AG09319 (cell line): ENCODE measurements at regions not wholly inside any gene's neighbourhood (a gene's known extent, or its start where the extent isn't known, plus 50 kb on each side); places are given as distances from the start of the nearest gene placed in this dataset.
A peak's percentile ranks its signal among the peaks of the same experiment; 100 is the strongest.

Experiments used
- DNase-seq: peaks from one replicate; pipeline ENCODE4 v3.0.0-alpha.2; 2010; ENCODE audit warnings: low read depth; ENCODE audit errors: extremely low read depth
- CTCF ChIP-seq: IDR thresholded peaks from 2 replicates; pipeline ENCODE4 v1.5.1; 2011; ENCODE audit warnings: low read depth, mild to moderate bottlenecking, inconsistent platforms, low read length, moderate library complexity

DNA sequence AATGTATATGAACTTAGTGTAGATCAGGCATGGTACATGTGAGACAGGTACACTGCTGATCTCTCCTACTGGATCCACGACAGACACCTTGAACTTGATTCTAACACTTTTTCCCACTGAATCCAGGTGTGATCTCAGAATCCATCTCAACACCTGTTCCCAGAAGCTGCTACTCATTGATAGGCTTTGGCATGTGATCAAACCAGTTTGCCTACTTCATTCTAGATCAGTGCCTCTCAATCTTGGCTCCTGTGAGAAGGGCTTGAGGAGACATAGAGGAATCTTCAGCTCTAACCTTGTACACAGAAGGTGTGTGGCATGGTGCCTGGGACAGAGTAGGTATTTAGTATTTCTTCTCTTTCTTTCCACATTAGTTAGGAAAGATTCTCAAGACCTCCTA, 212.3 kb upstream of the ATP5MC3 start:
- TF ChIP-seq CTCF, result no peak
- no peak for DNase-seq

- TF ChIP-seq CTCF, result no peak
- no peak for DNase-seq
Observed at GRCh38 chr2:175383286-175383685, 201.8 kb upstream of the ATP5MC3 start.

GRCh38 chr2:175373729-175374128, 192.2 kb upstream of the ATP5MC3 start:
- no peak for TF ChIP-seq CTCF
- DNase-seq, result no peak

- no peak for TF ChIP-seq CTCF
- DNase-seq, result peak; percentile 15
Observed at GRCh38 chr2:175372704-175373701, 191.5 kb upstream of the ATP5MC3 start.

- no peak for DNase-seq
- no peak for TF ChIP-seq CTCF
Observed at GRCh38 chr2:175371378-175371777, 189.9 kb upstream of the ATP5MC3 start.

- peak; percentile 86 for TF ChIP-seq CTCF
- DNase-seq, result peak; percentile 27
Observed at GRCh38 chr2:175366815-175367214, 185.3 kb upstream of the ATP5MC3 start.

DNA sequence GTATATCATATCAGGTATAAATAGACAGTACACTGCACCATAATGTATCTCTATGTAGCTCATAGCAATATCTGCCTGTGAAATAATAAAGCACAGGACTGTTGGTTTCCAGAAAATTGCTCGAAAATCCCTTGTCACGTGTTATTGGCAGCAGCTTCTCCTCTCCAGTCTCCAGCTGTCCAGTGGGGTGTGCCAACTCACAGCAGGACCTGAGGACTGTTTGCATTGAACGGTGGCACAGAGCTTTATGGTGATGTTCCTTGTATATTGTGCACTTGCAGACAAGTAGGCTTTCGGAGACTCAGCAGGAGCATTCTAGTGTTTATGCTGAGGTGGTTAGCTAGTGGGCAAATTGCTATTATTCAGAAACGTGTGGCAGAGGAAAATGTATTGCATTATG, 182.2 kb upstream of the ATP5MC3 start:
- TF ChIP-seq CTCF, result no peak
- DNase-seq, result no peak
